LHCN-M2 (cell line): ENCODE measurements at regions not wholly inside any gene's neighbourhood (a gene's known extent, or its start where the extent isn't known, plus 50 kb on each side); places are given as distances from the start of the nearest gene placed in this dataset.

ENCODE experiments used
- DNase-seq: peaks from one replicate; pipeline ENCODE4 v3.0.0-alpha.2; 2012; ENCODE audit warnings: low read depth

GRCh38 chr11:112899235-112900006 is 61.8 kb upstream of the NCAM1 start:
- no peak for DNase-seq

DNA sequence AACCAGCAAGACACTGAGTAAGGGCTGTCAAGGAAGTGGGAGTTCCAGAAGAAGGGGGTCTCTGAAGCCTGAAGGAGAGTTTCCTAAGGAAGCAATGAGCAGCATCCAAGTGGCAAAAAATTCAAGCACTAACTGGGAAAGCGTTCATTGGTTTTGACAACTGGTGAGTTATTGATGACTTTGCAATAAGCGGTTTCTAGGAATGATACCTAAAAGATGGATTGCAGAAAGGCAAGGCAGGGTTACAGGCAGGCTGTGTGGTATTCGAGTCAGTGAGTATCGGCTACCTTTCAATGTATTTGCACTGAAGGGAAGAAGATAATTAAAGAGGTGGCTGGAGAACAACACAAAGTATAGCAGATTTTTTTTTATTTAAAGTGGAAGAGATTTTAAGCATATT is 59.3 kb upstream of the NCAM1 start:
- DNase-seq, result no peak

DNA sequence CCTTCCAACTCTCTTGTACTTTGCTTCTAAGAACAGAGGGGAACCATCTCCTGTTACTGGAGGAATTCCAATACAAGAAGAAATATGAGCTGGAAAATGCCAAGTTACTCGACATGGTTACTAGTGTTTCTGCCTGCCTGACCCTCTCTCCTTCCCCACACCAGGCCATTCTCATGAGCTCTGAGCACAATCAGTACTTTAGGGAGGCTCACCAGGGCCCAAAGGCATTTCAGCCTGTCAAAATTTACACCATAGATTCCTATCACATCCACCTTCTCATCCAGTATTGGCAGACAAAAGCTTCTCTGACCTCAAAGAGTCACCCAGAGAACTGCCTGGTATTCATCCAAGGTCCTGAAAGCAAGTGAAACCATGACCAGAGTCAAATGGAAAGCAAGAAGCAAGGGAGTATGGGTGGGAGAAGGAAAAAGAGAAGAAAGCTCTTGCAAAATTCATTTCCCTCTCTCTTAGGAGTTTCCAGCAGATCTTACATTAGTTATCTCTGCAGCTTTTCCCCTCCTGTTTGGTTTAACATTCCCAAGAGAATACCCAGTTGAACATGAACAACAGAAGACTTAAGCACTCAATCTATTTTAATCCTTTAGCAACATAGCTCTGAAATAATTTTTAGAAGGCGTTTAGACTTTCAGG is 58.7 kb upstream of the NCAM1 start:
- no peak for DNase-seq

DNA sequence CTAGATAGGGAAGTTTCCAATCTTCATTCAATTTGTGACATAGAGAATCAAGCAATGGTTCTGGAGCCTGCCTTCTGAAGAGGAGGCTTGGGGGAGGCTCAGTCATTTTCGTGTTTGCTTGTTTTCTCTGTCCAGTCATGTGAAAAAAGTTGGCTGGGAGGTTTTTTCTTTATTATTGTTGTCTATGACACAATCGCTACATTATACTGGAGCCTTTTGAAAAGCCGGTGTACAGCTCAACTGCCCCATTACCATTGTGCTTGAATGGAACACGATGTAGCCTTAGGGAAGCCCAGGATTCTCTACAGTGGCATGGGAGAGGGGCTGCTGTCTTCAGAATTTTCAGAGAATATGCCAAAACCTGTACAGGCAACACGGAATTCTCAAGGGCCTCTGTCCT is 57.9 kb upstream of the NCAM1 start:
- no peak for DNase-seq

DNA sequence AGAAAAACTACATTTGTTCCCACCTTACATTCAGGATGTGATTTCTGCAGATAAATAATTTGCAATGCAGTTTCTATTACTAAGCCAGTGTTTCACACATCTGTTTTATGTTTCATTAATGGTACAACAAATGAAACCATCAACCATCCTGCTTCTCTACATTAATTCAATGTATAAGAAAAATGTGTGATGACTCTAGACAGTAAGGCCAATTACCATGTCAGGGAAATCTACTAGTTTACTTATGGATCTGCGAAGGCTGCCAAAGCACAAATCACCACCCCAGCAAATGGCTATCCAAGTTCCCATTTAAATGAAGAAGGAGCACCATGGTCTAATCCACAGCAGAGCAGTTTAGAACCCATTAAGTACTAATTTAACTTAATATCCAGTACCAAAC is 50.1 kb upstream of the NCAM1 start:
- no peak for DNase-seq
